C4-2B (cell line): ENCODE measurements at regions not wholly inside any gene's neighbourhood (a gene's known extent, or its start where the extent isn't known, plus 50 kb on each side); places are given as distances from the start of the nearest gene placed in this dataset.

ENCODE experiments used
- CTCF ChIP-seq: fragments of 450-650 bp; conservative IDR thresholded peaks from 2 replicates; pipeline ENCODE4 v1.5.1; 2017; ENCODE audit warnings: mild to moderate bottlenecking
- ZFX ChIP-seq: fragments of 450-650 bp; IDR thresholded peaks from 2 replicates; pipeline ENCODE4 v1.6.1; 2017

DNA sequence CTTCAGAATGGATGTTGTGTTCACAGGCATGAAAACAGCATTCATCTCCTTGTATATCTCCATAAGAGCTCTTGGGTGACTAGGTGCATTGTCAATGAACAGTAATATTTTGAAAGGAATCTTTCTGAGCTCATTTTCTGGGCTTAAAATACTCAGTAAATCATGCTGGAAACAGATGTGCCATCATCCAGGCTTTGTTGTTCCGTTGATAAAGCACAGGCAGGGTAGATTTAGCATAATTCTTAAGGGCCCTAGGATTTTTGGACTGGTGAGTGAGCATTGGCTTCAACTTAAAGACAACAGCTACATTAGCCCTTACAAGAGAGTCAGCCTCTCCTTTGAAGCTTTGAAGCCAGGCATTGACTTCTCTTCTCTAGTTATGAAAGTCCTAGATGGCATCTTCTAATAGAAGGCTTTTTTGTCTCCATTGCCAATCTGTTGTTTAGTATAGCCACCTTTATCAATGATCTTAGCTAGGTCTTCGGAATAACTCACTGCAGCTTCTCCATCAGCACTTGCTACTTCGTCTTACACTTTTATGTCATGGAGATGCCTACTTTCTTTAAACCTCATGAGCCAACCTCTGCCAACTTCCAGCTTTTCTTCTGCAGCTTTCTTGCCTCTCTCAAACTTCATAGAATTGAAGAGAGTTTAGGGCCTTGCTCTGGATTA lies 79.6 kb upstream of the PSMA6 start:
- TF ChIP-seq CTCF: no peak
- TF ChIP-seq ZFX: no peak
